Stimulated activated naive CD8-positive, alpha-beta T cell treated with anti-CD3 and anti-CD28 coated beads, Interleukin-15, Interleukin-2, amounts not matched to agents 100 U/mL and 50 U/mL, for 24 hours (primary cell): ENCODE measurements at regions not wholly inside any gene's neighbourhood (a gene's known extent, or its start where the extent isn't known, plus 50 kb on each side); places are given as distances from the start of the nearest gene placed in this dataset.
"Not testable (repeated sequence)": the region's sequence is repeated elsewhere in the genome, so short reads cannot be mapped to it uniquely, and the experiment has no call there.

Experiments
- ATAC-seq: fragments of 150-1000 bp; cut with Tn5 transposase; one replicate; pipeline ENCODE4 v1.10.0; 2021
- DNase-seq: peaks from one replicate; pipeline ENCODE4 v3.0.0; 2021

DNA sequence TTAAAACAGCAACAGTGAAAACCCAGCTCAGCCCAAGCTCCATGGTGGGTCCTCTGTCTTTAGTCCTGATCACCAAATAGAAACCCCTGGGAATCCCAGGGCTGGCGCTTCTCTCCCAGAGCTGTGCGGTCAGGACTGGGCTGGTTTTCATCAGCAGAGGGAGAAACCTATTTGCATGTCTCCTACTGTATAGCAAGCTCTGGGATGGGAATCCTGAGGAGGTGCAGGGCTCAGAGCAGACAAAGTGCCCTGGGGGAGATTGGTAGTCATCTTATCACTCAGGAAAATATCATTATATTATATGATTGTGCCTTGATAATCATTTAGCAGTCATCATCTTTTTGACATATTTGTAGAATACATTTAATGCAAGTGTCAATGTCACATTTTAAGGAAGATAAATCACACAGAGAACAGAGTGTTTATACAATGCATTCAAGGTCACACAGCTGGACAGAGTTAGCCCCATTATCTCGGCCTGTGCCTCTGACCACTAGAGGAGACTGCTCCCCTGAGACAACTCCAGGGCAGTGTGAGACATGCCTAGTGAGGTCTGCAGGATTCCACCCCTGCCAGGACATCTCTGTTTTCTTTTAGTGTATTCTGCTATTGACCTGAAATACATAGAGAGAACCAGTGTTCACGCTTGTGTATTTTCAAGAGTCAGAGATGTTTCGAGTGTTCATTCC lies 818.6 kb downstream of the TMEM121 start:
- not testable (repeated sequence) for DNase-seq, ATAC-seq

DNA sequence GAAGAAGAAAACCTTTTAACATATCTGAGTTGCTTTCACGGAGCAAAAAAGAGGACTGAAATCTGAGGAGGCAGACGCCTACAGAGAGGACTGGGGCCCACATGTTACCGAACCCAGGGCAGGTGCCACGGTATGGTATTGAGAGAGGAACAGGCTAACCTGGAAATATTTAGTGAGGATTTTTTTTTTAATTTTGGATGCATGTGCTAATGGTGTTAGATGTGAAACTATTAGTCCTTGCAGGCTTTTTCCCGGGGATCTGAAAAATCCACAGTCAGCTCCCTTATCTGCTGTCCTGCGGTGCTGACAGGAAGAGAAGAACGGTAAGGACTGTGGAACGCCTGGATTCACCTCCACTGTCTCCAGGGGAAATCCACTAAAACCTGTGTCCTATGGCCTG lies 819.7 kb downstream of the TMEM121 start:
- ATAC-seq (no peak), DNase-seq (no peak)

DNA sequence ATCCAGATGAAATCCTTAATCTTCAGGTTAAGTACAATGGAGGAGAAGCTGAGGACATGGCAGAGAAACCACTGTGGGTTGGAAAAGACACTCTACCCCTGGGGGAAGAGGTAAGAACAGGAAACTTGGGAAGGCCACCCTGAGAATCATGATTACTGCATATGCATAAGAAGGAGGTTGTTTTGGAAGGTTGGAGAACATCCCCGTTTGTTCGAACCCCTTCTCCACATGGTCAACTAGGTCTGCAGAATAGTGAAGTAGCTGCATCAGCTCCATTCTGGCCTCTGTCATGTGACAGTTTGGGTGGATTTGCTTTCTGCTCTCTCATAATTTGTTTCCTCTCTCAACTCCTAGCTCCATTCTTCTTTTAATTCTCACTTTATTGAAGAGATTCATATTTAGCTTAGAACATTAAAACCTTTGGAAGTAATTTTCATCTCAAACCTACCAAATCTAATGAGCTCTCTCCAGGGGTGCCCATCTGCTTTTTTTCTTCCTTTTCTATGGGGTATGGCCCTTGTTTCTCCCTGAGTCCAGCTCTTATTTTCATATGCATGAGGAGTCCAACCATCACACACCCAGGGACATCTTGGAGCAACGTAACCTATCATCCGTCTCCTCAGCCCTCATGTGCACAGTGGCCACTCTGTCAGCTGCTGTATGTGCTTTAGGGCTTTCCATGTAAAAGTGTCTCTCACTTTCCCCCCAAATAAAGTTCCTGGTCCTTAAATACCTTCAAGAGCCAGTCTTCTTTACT lies 820.3 kb downstream of the TMEM121 start:
- DNase-seq, result no peak
- ATAC-seq, result no peak

DNA sequence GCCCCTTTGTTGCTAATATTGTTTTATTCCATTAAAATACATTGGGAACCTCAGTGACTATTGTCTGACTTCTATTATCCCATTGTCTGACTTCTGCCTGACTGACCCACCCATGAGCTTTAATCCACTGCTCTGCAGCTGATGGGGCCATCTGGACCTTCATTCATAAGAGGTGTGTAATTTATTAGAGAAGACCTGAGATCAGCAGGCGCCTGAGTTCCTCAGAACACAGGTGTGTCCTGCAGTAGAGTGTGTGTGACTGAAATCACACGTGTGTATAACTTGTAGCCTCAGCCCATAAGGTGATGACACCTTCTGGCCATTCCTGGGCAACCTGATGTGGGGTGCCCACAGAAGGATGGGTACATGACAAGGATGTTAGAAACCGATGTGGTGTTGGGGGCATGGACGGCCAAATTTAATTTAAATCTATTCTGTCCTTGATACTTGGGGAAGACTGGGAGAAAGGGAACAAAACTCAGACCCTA lies 821.0 kb downstream of the TMEM121 start:
- DNase-seq (no peak), ATAC-seq (no peak)

DNA sequence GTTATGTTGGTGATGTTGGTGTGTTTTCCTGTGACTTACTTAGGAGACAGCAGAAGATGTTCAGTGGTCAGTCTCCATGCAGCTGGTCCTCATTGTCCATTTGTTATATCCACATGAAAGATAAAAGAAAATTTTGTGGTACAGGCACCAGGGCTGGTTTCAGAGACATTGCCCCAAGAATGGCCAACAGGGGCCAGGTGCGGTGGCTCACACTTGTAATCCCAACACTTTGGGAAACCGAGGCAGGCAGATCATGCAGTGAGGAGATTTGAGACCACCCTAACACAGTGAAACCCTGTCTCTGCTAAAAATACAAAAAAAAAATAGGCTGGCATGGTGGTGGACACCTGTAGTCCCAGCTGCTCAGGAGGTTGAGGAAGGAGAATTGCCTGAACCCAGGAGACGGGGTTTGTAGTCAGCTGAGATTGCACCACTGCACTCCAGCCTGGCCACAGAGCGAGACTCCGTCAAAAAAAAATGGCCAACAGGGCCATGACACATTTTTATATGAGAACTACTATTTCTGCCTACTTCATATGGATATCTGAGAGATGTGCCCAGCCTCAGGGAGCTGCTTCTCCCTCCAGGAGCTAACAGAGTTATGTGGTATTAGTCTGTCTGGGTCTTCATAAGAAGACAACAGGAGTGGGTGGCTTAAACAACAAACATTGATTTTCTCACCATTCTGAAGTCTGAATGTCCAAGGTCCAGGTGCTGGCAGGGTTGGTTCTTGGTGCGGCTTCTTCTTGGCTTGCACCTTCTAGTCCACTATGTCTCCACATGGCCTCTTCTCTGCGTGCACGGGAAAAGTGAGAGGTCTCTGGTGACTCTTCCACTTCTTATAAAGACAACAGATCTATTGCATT lies 821.7 kb downstream of the TMEM121 start:
- no peak for DNase-seq
- no peak for ATAC-seq

DNA sequence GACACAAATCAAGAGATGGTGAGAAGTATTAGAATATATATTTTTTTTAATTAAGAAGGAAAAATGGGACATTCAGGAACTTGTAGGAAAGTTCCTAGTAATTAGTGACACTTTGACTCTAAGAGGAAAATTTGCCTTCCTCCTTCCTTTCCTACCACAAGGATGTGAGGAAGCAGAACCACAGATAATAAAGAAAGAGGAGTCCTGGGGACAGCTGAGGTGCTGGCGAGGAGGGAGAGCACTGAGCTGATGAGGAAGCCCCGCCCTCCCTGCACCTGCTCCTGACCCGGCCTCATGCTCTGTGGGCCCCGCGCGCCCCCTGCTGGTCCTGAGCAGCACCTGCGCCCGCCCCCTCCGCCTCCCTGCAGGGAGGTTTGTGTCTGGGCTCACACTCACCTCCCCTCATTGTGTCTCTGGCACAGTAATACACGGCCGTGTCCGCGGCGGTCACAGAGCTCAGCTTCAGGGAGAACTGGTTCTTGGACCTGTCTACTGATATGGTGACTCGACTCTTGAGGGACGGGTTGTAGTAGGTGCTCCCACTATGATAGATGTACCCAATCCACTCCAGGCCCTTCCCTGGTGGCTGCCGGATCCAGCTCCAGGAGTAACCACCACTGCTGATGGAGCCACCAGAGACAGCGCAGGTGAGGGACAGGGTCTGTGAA lies 822.6 kb downstream of the TMEM121 start:
- DNase-seq, result peak; percentile 48

DNA sequence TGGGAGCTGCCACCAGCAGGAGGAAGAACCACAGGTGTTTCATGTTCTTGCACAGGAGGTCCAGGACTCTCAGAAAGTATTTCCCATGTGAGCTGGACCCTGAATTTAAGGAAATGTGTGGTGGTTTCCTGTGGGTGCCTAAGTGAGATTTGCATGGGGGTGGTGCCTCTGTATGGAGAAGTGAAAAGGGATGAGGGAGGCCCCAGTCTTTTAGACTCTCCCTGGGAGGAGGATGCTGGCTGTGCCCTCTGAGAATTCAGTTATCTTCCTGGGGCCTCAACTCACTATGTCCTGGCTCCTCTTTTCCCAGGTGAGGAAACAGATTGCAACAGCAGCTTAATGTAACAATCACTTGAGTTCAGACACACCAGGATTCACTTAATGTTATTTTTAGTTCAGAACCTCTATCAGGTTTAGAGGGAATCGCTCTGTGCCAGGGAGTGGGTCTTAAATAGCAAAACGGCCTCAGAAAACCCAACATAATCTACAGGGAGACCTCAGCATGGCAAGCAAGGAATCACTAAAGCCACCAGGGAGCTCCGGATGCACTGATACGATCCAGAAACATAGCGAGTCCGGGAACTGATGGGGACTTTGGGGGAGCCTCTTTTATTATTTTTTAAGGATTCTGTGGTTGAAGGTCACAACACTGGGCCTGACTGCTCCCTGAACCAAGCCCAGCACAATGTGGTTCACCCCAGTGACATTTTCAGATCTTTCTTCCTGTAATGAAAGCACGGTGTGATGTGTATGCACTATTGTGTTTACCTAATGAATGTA lies 823.5 kb downstream of the TMEM121 start:
- not testable (repeated sequence) for DNase-seq, ATAC-seq

More for the DNA sequence above, 822.6 kb downstream of the TMEM121 start:
- not testable (repeated sequence) for ATAC-seq

DNA sequence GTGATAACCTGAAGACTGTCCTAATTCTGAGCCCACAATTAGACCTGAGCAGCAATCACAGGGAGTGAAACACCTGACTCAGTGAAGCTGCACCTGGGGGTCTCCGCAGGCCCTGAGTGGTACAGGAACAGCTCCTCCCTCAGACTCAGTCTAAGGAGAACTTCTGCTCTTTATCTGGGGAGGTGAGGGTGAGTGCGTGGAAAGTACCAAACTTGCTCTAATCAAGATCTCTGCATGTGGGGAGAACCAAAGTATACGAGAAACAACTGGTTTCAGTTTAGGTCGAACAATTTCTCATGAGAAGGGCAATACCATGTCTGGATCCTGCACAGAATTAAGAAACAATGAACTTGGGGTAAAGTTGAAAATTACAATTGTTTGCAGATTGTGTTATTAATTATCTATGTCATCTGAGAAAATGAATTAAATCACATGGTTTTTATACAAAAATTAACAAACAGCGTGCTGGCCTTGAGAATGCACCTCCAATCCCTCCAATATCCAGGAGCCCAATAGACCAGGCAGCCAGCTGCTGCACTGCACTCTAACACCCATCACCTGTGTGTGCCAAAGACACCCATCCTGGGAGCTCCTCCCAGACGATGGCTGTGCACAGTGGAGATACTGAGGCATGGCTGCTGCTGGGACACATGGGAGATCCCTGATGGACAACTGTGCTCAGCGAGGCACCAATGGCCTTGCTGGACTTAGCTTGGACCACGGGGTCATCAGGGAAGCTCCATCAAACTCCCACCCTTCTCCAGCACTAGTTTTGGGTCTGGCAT lies 828.8 kb downstream of the TMEM121 start:
- not testable (repeated sequence) for ATAC-seq, DNase-seq

DNA sequence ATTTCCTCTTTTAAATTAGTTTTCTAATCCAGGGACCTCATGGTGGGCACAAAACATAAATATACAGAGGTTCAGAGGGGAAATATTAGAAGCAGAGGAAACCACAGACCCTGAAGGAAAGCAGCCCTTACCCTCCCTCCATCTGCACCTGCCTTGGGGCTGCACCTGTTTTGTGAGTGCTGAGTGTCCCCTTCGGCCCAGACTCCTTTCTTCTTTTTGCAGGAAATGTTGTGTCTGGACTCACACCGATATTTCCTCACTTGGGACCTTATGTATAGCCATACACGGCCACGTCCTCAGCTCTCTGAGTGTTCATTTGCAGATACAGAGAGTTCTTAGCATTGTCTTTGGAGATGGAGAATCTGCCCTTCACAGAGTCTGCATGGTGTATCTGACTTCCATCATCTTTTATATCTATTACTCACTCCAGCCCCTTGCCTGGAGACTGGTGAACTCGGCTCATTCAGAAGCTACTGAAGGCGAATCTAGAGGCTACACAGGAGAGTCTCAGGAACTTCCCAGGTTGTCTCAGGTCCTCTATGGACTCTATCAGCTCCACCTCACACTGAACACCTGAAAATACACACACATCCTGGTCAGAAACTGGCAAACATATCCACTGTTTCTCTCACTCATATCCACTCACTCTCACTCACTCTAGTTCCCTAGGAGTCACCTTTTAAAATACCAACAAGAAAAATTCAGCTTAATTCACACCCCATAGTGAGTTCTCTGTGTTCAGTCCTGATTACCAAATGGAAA lies 829.7 kb downstream of the TMEM121 start:
- peak; percentile 55 for ATAC-seq

DNA sequence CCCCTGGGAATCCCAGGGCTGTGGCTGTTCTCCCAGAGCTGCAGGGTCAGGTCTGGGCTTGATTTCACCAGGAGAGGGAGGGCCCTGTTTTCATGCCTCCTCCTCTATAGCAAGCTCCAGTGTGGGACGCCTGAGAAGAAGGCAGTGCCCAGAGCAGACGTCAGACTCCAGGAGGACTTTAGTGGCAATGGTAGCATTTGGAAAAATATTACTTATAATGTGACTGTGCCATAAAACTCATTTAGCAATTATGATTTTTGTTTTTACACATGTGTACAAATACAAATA lies 830.2 kb downstream of the TMEM121 start:
- not testable (repeated sequence) for ATAC-seq, DNase-seq

More for the DNA sequence above, 829.7 kb downstream of the TMEM121 start:
- DNase-seq, result not testable (repeated sequence)

DNA sequence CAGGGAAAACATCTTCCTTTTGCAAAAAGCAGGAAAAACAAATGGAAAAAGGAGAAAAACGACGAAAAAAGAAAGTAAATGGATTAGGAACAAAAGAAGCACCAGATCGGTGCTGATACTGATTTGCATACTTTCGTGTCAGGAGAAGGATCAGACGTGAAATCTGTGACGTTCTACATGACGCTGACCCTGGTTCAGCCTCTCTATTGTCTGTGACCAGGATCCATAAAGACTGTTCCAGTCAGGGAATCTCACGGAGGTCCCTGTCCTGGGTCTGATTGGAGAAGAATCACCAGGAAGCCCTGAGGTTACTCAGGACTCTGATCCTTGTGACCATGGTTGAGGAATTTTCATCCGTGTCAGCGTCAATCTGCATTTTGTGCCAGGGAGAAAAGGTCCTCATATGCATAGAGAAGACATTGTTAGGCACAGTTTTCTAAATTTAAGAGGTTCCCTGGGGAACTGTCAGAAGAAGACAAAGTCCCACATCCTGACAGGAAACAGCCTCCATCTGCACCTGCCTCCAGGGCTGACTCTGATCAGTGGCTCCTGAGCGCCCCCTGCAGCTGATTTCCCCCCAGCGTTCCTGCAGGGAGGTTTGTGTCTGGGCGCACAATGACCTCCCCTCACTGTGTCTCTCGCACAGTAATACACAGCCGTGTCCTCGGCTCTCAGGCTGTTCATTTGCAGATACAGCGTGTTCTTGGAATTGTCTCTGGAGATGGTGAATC lies 832.9 kb downstream of the TMEM121 start:
- ATAC-seq, DNase-seq: not testable (repeated sequence)

DNA sequence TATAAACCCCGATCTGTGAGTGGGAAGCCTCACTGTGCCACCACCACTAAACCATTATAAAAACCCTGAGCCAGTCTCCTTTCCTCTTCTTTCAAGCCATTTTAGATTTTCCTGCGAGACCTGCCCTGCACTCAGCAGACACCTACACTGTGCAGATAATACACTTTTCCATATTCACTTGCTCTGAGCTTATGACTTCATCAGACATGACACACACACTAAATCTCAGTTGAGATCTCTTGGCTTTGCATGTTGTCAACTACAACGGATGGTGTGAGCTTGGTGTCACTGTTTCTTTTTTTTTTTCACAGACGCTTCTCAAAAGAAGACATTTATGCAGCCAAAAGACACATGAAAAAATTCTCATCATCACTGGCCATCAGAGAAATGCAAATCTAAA lies 839.0 kb downstream of the TMEM121 start:
- ATAC-seq, result not testable (repeated sequence)

DNA sequence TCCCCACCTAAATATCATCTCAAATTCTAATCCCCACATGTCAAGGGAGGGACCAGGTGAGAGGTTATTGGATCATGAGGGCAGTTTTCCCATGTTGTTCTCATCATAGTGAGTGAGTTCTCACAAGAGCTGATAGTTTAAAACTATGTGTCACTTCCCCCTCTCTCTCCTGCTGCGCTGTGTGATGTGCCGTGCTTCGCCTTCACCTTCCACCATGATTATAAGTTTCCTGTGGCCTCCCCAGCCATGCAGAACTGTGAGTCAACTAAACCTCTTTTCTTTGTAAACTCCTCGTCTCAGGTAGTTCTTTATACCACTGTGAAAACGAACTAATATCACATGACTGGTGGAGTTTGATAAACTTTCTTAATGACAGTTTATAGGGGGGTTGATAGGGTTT lies 839.5 kb downstream of the TMEM121 start:
- peak; percentile 43 for ATAC-seq
- DNase-seq, result not testable (repeated sequence)

More for the DNA sequence above, 839.0 kb downstream of the TMEM121 start:
- DNase-seq, result not testable (repeated sequence)

DNA sequence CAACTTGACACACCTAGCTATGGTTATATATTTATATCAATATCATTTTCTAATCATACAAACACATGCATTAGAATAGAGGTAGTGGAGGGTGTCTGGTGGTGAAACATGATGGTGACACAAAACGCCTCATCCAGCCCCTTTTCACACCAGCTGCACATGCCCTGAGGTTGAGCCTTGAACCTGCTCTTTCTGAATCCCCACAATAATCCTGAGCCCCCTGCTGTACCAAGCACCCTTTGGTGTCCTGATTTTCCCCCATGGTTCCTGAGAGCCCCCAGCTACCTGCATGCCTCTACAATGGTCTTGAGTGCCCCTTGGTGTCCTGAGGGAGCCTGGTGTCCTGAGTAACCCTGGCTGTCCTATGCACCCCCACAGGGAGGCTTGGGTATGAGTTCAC lies 840.6 kb downstream of the TMEM121 start:
- not testable (repeated sequence) for ATAC-seq, DNase-seq

DNA sequence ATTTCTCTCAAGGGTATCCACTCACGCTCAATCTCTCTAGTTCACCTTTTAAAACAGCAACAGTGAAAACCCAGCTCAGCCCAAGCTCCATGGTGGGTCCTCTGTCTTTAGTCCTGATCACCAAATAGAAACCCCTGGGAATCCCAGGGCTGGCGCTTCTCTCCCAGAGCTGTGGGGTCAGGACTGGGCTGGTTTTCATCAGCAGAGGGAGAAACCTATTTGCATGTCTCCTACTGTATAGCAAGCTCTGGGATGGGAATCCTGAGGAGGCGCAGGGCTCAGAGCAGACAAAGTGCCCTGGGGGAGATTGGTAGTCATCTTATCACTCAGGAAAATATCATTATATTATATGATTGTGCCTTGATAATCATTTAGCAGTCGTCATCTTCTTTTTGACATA lies 843.1 kb downstream of the TMEM121 start:
- ATAC-seq, DNase-seq: not testable (repeated sequence)

DNA sequence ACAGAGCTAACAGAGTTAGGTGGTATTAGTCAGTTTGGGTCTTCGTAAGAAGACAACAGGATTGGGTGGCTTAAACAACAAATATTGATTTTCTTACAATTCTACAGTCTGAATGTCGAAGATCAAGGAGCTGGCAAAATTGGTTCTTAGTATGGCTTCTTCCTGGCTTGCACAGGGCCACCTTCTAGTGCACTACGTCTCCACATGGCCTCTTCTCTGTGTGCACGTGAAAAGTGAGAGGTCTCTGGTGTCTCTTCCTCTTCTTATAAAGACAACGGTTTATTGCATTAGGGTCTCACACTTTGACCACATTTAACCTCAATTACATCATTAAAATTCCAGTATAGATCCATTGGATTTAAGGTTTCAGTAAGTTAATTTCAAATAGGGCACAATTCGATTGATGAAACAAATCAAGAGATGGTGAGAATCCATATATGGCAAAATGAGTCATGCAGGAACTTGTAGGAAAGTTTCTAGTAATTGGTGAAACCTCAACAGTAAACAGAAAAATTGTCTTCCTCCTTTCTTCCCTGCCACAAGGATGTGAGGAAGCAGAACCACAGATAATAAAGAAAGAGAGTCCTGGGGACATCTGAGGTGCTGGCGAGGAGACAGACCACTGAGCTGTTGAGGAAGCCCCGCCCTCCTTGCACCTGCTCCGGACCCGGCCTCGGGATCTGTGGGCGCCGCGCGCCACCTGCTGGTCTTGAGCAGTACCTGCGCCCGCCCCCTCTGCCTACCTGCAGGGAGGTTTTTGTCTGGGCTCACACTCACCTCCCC lies 846.7 kb downstream of the TMEM121 start:
- peak; percentile 85 for DNase-seq
- ATAC-seq, result peak; percentile 90

DNA sequence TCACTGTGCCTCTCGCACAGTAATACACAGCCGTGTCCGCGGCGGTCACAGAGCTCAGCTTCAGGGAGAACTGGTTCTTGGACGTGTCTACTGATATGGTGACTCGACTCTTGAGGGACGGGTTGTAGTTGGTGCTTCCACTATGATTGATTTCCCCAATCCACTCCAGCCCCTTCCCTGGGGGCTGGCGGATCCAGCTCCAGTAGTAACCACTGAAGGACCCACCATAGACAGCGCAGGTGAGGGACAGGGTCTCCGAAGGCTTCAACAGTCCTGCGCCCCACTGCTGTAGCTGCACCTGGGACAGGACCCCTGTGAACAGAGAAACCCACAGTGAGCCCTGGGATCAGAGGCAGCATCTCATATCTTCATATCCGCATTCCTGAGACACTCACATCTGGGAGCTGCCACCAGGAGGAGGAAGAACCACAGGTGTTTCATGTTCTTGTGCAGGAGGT lies 847.3 kb downstream of the TMEM121 start:
- DNase-seq, ATAC-seq: not testable (repeated sequence)

DNA sequence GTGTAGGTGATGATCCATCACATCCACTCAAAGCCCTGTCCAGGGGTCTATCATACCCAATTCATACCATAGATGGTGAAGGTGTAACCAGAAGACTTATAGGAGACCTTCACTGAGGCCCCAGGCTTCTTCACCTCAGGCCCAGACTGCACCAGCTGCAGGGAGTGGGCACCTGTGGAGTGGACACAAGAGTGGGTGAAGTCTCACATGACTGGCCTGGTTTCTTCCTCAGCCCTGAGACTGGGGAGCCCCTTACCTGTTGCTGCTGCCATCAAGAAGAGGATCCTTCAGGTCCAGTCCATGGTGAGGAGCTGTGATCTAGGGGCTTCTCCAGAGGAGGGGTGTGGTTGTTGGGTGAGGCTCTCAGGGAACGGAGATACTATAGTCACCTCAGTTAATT lies 851.0 kb downstream of the TMEM121 start:
- ATAC-seq (no peak), DNase-seq (no peak)
